Body of pancreas (tissue), 4 donors: ENCODE measurements at regions not wholly inside any gene's neighbourhood (a gene's known extent, or its start where the extent isn't known, plus 50 kb on each side); places are given as distances from the start of the nearest gene placed in this dataset.

Experiments used
- POLR2A ChIP-seq, 3 donors: fragments of 450-650 bp; IDR thresholded peaks; one replicate each; pipeline ENCODE4 v1.6.1; 2016; ENCODE audit warnings: antibody characterized with exemption in 3 of 3, mild to moderate bottlenecking in 2 of 3
- TF ChIP-seq, protein P1 (sequence below), 7 experiments: fragments of 450-650 bp in 4 of 7; fragments of 200-600 bp in 3 of 7; sonication (generic) in 3 of 7; IDR thresholded peaks; one replicate each; pipeline ENCODE4 v1.5.1; 2016 to 2019; ENCODE audit warnings: antibody characterized with exemption in 7 of 7

- TF ChIP-seq, protein P1, sequence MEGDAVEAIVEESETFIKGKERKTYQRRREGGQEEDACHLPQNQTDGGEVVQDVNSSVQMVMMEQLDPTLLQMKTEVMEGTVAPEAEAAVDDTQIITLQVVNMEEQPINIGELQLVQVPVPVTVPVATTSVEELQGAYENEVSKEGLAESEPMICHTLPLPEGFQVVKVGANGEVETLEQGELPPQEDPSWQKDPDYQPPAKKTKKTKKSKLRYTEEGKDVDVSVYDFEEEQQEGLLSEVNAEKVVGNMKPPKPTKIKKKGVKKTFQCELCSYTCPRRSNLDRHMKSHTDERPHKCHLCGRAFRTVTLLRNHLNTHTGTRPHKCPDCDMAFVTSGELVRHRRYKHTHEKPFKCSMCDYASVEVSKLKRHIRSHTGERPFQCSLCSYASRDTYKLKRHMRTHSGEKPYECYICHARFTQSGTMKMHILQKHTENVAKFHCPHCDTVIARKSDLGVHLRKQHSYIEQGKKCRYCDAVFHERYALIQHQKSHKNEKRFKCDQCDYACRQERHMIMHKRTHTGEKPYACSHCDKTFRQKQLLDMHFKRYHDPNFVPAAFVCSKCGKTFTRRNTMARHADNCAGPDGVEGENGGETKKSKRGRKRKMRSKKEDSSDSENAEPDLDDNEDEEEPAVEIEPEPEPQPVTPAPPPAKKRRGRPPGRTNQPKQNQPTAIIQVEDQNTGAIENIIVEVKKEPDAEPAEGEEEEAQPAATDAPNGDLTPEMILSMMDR (IDR thresholded peaks at IDR 0.05): no peak
- TF ChIP-seq POLR2A (IDR thresholded peaks at IDR 0.05): no peak
Observed at GRCh38 chrX:74179071-74179470, 124.9 kb upstream of the ZCCHC13 start.
